Panc1 (cell line): ENCODE measurements at regions not wholly inside any gene's neighbourhood (a gene's known extent, or its start where the extent isn't known, plus 50 kb on each side); places are given as distances from the start of the nearest gene placed in this dataset.

Experiments used
- ATAC-seq: fragments of 200-7000 bp; cut with Tn5 transposase; 2 replicates; pipeline ENCODE4 v1.9.1; 2020; ENCODE audit warnings: mild to moderate bottlenecking, moderate library complexity
- BruUV-seq: library from RNA; stranded (reverse); fragments of 400-500 nt; replicated peaks from 2 replicates; lab custom pipeline; 2021; lab: Mats Ljungman, UMichigan
- CTCF ChIA-PET: fragments of 300-600 bp; sonication (Branson Sonifier 250); formaldehyde crosslinking; loops from one replicate; lab custom pipeline; 2022; ENCODE audit warnings: antibody characterized with exemption; lab: Charles Lee
- POLR2A ChIA-PET: fragments of 300-600 bp; sonication (Branson Sonifier 250); formaldehyde crosslinking; loops from one replicate; lab custom pipeline; 2022; ENCODE audit warnings: antibody characterized with exemption; lab: Charles Lee
- DNase-seq: peaks from one replicate; pipeline ENCODE4 v3.0.0-alpha.2; 2010; ENCODE audit warnings: low read depth, low spot score
- H3K27ac ChIP-seq: 2 replicates; pipeline ENCODE4 v1.5.1; 2011; ENCODE audit warnings: mild to moderate bottlenecking, low read length, inconsistent platforms
- H3K27me3 ChIP-seq: fragments of 200-500 bp; sonication (Bioruptor generic); 2 replicates; pipeline ENCODE4 v1.6.0; 2014; ENCODE audit warnings: low read length, inconsistent platforms; ENCODE audit not compliant: control insufficient read depth, insufficient read depth
- H3K36me3 ChIP-seq: fragments of 200-500 bp; sonication (Bioruptor generic); 2 replicates; pipeline ENCODE4 v1.5.1; 2014; ENCODE audit warnings: inconsistent platforms, mild to moderate bottlenecking, low read length, moderate library complexity; ENCODE audit not compliant: control insufficient read depth, insufficient read depth
- H3K4me1 ChIP-seq: 2 replicates; pipeline ENCODE4 v1.5.1; 2011; ENCODE audit warnings: inconsistent platforms, mild to moderate bottlenecking, low read length, moderate library complexity; ENCODE audit not compliant: control insufficient read depth, insufficient read depth
- H3K4me3 ChIP-seq, 2 experiments: 2 replicates each; pipeline ENCODE4 v1.5.1; 2011 to 2012; ENCODE audit warnings: low read depth in 2 of 2, low read length in 2 of 2, mild to moderate bottlenecking in 2 of 2, inconsistent platforms in 1 of 2, moderate library complexity in 1 of 2
- H3K9me3 ChIP-seq: fragments of 200-500 bp; sonication (Bioruptor generic); 2 replicates; pipeline ENCODE4 v1.5.1; 2014; ENCODE audit warnings: low read depth, mild to moderate bottlenecking, inconsistent platforms, low read length, moderate library complexity; ENCODE audit not compliant: control insufficient read depth, insufficient read depth
- CTCF ChIP-seq: fragments of 450-650 bp; IDR thresholded peaks from 2 replicates; pipeline ENCODE4 v1.5.1; 2017; ENCODE audit warnings: mild to moderate bottlenecking
- POLR2AphosphoS5 ChIP-seq: IDR thresholded peaks from 2 replicates; pipeline ENCODE4 v1.6.1; 2012; ENCODE audit warnings: mild to moderate bottlenecking, low read depth, low read length, moderate library complexity
- REST ChIP-seq, 2 experiments: IDR thresholded peaks; 2 replicates each; pipeline ENCODE4 v1.6.1; 2011 to 2012; ENCODE audit warnings: low read depth in 2 of 2, control low read depth in 1 of 2, low read length in 1 of 2, mild to moderate bottlenecking in 1 of 2, moderate library complexity in 1 of 2; ENCODE audit not compliant: insufficient read depth in 1 of 2
- SIN3A ChIP-seq: IDR thresholded peaks from 2 replicates; pipeline ENCODE4 v1.6.1; 2012; ENCODE audit warnings: low read depth, mild to moderate bottlenecking, low read length, moderate library complexity, borderline replicate concordance; ENCODE audit not compliant: insufficient read depth
- TCF7L2 ChIP-seq: IDR thresholded peaks from 2 replicates; pipeline ENCODE4 v1.6.1; 2011; ENCODE audit warnings: mild to moderate bottlenecking, low read depth, low read length, inconsistent platforms
- in situ Hi-C: cut with HindIII; loops from 2 replicates; pipeline ENCODE4 v1.10.0; 2016; ENCODE audit warnings: low sequenced_read_pairs, low pct_unique_long_range_greater_than_20kb
- intact Hi-C: fragments of 100-400 bp; cut with micrococcal nuclease; formaldehyde crosslinking; loops from one replicate; pipeline ENCODE4 v1.10.0; 2022; ENCODE audit not compliant: unreplicated experiment

- CTCF ChIA-PET: no interaction called here
- DNase-seq: no peak
- Histone ChIP-seq H3K27ac (no peak overlapping the region), H3K9me3 (no peaks in the 10 kb centered on the region), H3K27me3 (peaks cover 13% of the 10 kb centered on the region), H3K4me3 (no peak overlapping the region), H3K36me3 (no peaks in the 10 kb centered on the region), H3K4me1 (no peaks in the 10 kb centered on the region)
- in situ Hi-C loops (no loop called here), intact Hi-C loops (no loop called here)
- no peak for TF ChIP-seq REST (IDR thresholded peaks at IDR 0.05; ENCODE audit: insufficient read depth in 1 of 2, low read depth in 2 of 2, low read length in 1 of 2)
- TF ChIP-seq TCF7L2: no peak
- no peak for TF ChIP-seq SIN3A
- no peak for TF ChIP-seq CTCF
- no peak for TF ChIP-seq POLR2AphosphoS5
- BruUV-seq: no TSS peak
- no peak for ATAC-seq
- POLR2A ChIA-PET: no interaction called here
These were observed 332.3 kb upstream of the IRX4 start for GRCh38 chr5:2214910-2215590.

DNA sequence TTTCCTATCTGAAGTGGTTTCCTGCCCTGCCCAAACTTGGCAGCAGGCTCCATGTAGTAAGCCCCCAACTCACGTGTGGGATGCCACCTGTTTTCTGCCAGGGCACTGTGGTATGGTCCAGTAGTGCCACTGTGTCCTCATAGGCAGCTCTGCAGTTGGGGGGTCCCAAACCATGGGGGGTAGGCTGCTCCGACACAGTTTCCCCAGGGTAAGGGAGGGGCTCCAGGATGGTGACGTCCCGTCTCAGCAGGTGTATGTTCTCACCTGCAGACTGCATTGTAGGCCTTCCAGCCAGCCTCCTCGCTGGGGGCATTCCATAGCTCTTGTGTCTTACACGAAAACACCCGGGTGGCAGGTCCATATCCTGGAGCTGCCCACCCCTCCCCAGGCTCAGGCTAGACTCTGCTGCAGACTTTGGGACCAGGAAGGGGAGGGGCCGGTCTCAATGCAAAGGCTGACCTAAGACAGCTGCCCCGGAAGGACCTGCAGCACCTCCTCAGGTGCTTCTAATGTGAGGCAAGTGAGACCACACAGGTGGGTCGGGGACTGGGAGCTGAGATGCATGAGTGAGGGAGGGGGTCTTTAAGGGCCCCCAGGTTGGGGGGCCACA, 330.5 kb upstream of the IRX4 start:
- BruUV-seq: no TSS peak
- H3K27ac ChIP-seq: no peak overlapping the region
- intact Hi-C loops (no loop called here), in situ Hi-C loops (no loop called here)
- CTCF ChIA-PET: no interaction called here
- peaks cover 22% of the 10 kb centered on the region for H3K27me3 ChIP-seq
- ATAC-seq (no peak), DNase-seq (no peak)
- no peaks in the 10 kb centered on the region for H3K36me3 ChIP-seq
- TF ChIP-seq SIN3A (no peak), REST (IDR thresholded peaks at IDR 0.05; ENCODE audit: insufficient read depth in 1 of 2, low read depth in 2 of 2, low read length in 1 of 2) (no peak), POLR2AphosphoS5 (no peak), TCF7L2 (no peak), CTCF (no peak)
- no peak overlapping the region for H3K4me3 ChIP-seq
- H3K9me3 ChIP-seq: no peaks in the 10 kb centered on the region
- H3K4me1 ChIP-seq: no peaks in the 10 kb centered on the region
- POLR2A ChIA-PET: no interaction called here
